Activated naive CD8-positive, alpha-beta T cell treated with anti-CD3 and anti-CD28 coated beads, Interleukin-2, amount 10 ng/mL, durations not matched to agents 7 days and 5 days (primary cell): ENCODE measurements at regions not wholly inside any gene's neighbourhood (a gene's known extent, or its start where the extent isn't known, plus 50 kb on each side); places are given as distances from the start of the nearest gene placed in this dataset.

ENCODE experiments used
- ATAC-seq: fragments of 150-1000 bp; cut with Tn5 transposase; one replicate; pipeline ENCODE4 v1.10.0; 2021; ENCODE audit warnings: low read depth, moderate library complexity
- POLR2A ChIA-PET: fragments of 350-600 bp; sonication (Branson Sonifier 250); formaldehyde crosslinking; loops from one replicate; lab custom pipeline; 2021; ENCODE audit warnings: antibody characterized with exemption; lab: Charles Lee
- DNase-seq: peaks from one replicate; pipeline ENCODE4 v3.0.0; 2021
- H3K27ac Mint-ChIP-seq: one replicate; pipeline ENCODE4 v1.8.0; 2022; ENCODE audit warnings: mild to moderate bottlenecking, mixed read lengths
- H3K27me3 Mint-ChIP-seq: one replicate; pipeline ENCODE4 v1.8.0; 2022; ENCODE audit warnings: mild to moderate bottlenecking, moderate library complexity, mixed read lengths
- H3K36me3 Mint-ChIP-seq: one replicate; pipeline ENCODE4 v1.8.0; 2021; ENCODE audit warnings: mild to moderate bottlenecking, mixed read lengths
- H3K4me1 Mint-ChIP-seq: one replicate; pipeline ENCODE4 v1.8.0; 2021; ENCODE audit warnings: mixed read lengths
- H3K4me3 Mint-ChIP-seq: one replicate; pipeline ENCODE4 v1.8.0; 2022; ENCODE audit warnings: mild to moderate bottlenecking, moderate library complexity, mixed read lengths
- H3K9me3 Mint-ChIP-seq: one replicate; pipeline ENCODE4 v1.8.0; 2021; ENCODE audit warnings: mixed read lengths

DNA sequence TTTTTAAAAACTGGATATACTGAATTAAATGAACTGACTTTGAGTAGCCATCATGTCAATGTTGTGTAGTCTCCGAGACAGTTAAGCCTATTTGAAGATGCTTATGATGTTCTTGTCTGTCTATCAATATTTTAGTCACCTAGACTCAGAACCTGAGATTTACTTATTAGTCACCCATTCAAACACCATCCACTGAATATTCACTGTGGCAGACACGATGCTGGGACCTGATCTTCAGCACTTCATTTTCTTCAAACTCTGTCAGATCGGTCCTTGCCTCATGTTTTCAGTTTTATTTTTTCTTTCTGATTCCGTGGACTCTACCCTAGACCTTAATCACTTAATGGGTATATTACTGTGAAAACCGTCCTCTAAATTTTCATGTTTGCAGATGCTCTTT lies 123.7 kb upstream of the MCHR2 start:
- POLR2A ChIA-PET, result no interaction called here
- no peak for ATAC-seq
- Mint-ChIP-seq H3K27me3 (peaks cover 7% of the 10 kb centered on the region), H3K4me3 (no peak overlapping the region), H3K9me3 (no peaks in the 10 kb centered on the region), H3K4me1 (no peaks in the 10 kb centered on the region), H3K27ac (no peak overlapping the region), H3K36me3 (no peaks in the 10 kb centered on the region)
- no peak for DNase-seq

GRCh38 chr6:100116411-100117194 lies 122.6 kb upstream of the MCHR2 start:
- H3K4me1 Mint-ChIP-seq, result no peaks in the 10 kb centered on the region
- ATAC-seq, result no peak
- peaks cover 3% of the 10 kb centered on the region for H3K27me3 Mint-ChIP-seq
- no peak overlapping the region for H3K27ac Mint-ChIP-seq
- H3K9me3 Mint-ChIP-seq, result no peaks in the 10 kb centered on the region
- POLR2A ChIA-PET, result no interaction called here
- no peak for DNase-seq
- H3K36me3 Mint-ChIP-seq, result no peaks in the 10 kb centered on the region
- H3K4me3 Mint-ChIP-seq, result no peak overlapping the region

GRCh38 chr6:100115407-100116101 lies 121.5 kb upstream of the MCHR2 start:
- POLR2A ChIA-PET, result no interaction called here
- DNase-seq (no peak), ATAC-seq (no peak)
- Mint-ChIP-seq H3K4me1 (no peaks in the 10 kb centered on the region), H3K27ac (no peak overlapping the region), H3K9me3 (no peaks in the 10 kb centered on the region), H3K4me3 (no peak overlapping the region), H3K27me3 (peaks cover 3% of the 10 kb centered on the region), H3K36me3 (no peaks in the 10 kb centered on the region)

DNA sequence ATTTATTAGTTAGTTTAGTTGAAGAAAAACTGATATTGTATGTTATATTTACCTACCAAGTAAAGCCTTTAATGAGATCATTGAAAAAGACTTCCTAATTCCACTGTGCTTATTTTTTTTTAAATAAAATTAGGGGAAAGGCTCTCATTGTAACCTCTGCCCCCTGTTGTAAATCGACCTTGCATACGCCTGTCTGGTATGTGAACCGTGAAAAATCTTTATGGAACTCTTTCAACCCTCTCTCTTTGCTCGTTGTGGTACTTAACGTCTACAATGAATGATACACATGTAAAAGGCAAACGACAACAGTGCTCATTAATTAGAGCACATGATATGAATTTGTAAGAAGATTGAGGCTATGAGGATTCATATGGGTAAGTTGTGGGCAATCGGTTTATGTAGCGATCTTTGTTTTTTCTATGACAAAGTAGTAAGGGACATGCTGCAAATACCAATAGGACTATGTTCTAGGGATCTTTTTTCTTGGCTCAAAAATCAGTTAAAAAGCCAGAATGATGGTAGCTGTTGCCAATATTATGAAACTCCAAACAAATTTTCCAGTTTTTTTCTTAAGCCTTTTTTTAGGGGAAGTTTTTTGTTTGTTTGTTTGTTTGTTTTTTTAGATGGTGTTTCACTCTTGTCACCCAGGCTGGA lies 119.0 kb upstream of the MCHR2 start:
- ATAC-seq (no peak), DNase-seq (no peak)
- Mint-ChIP-seq H3K9me3 (no peaks in the 10 kb centered on the region), H3K4me3 (no peak overlapping the region), H3K27ac (no peak overlapping the region), H3K4me1 (no peaks in the 10 kb centered on the region), H3K27me3 (peaks cover 4% of the 10 kb centered on the region), H3K36me3 (no peaks in the 10 kb centered on the region)
- POLR2A ChIA-PET, result no interaction called here

GRCh38 chr6:100105919-100106529 lies 112.0 kb upstream of the MCHR2 start:
- Mint-ChIP-seq H3K4me1 (no peaks in the 10 kb centered on the region), H3K27me3 (peaks cover 10% of the 10 kb centered on the region)

DNA sequence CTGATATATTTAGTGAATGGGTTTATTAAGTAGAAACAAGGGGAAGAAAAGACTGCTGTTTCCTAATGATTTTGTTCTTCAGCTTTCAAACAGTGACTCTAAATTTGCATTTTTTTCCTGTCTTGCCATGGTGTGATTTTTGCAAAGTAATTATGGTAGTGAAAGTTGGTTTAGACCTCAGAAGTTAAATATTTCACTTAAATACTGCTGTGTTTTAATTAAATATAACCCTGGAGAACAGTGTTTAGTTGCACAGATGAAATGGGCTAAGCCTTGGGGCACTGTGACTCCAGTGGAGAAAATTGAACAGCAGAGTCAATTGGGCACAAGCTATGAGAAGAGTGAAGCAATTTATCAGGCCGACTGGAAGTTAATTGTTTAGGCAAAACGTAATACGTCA lies 111.1 kb upstream of the MCHR2 start:
- H3K9me3 Mint-ChIP-seq, result no peaks in the 10 kb centered on the region
- peaks cover 8% of the 10 kb centered on the region for H3K27me3 Mint-ChIP-seq
- DNase-seq (no peak), ATAC-seq (no peak)
- POLR2A ChIA-PET, result no interaction called here
- no peak overlapping the region for H3K27ac Mint-ChIP-seq
- no peaks in the 10 kb centered on the region for H3K4me1 Mint-ChIP-seq
- no peak overlapping the region for H3K4me3 Mint-ChIP-seq
- H3K36me3 Mint-ChIP-seq, result no peaks in the 10 kb centered on the region

More at GRCh38 chr6:100105919-100106529, 112.0 kb upstream of the MCHR2 start:
- no peak for DNase-seq
- H3K4me3 Mint-ChIP-seq, result no peak overlapping the region
- H3K27ac Mint-ChIP-seq, result no peak overlapping the region
- POLR2A ChIA-PET, result no interaction called here
- ATAC-seq, result no peak
- no peaks in the 10 kb centered on the region for H3K36me3 Mint-ChIP-seq
- no peaks in the 10 kb centered on the region for H3K9me3 Mint-ChIP-seq

DNA sequence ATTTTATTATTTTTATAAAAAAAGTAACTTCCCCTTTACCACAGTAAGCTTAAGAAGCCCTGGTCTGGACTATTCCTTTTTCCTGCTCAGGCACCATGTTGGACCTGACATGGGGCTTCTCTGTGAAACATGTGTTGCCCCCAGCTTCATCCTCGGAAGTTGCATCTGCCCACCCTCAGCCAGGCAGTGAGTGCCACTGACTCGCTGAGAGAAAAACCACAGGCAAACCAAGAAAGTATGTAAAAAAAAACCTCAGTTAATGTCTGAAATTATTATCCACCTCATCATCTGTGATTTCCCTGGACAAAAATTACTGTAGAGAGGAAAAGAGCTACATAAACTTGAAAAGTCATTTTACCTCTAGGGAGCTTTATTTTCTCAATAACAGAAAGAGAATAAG lies 109.9 kb upstream of the MCHR2 start:
- H3K4me1 Mint-ChIP-seq, result no peaks in the 10 kb centered on the region
- POLR2A ChIA-PET, result no interaction called here
- H3K9me3 Mint-ChIP-seq, result no peaks in the 10 kb centered on the region
- no peak overlapping the region for H3K27ac Mint-ChIP-seq
- H3K4me3 Mint-ChIP-seq, result no peak overlapping the region
- peaks cover 10% of the 10 kb centered on the region for H3K27me3 Mint-ChIP-seq
- ATAC-seq (no peak), DNase-seq (no peak)
- no peaks in the 10 kb centered on the region for H3K36me3 Mint-ChIP-seq

GRCh38 chr6:100103194-100103593 lies 109.2 kb upstream of the MCHR2 start:
- POLR2A ChIA-PET, result no interaction called here
- H3K9me3 Mint-ChIP-seq, result no peaks in the 10 kb centered on the region
- H3K4me3 Mint-ChIP-seq, result no peak overlapping the region
- no peaks in the 10 kb centered on the region for H3K4me1 Mint-ChIP-seq
- DNase-seq, result no peak
- no peaks in the 10 kb centered on the region for H3K36me3 Mint-ChIP-seq
- peaks cover 10% of the 10 kb centered on the region for H3K27me3 Mint-ChIP-seq
- no peak overlapping the region for H3K27ac Mint-ChIP-seq
- no peak for ATAC-seq

GRCh38 chr6:100101644-100102043 lies 107.6 kb upstream of the MCHR2 start:
- Mint-ChIP-seq H3K27ac (no peak overlapping the region), H3K4me1 (no peaks in the 10 kb centered on the region), H3K27me3 (peaks cover 13% of the 10 kb centered on the region), H3K9me3 (no peaks in the 10 kb centered on the region), H3K4me3 (no peak overlapping the region), H3K36me3 (no peaks in the 10 kb centered on the region)
- no peak for DNase-seq
- ATAC-seq, result no peak
- POLR2A ChIA-PET, result no interaction called here

GRCh38 chr6:100100776-100101175 lies 106.8 kb upstream of the MCHR2 start:
- POLR2A ChIA-PET, result no interaction called here
- Mint-ChIP-seq H3K27ac (no peak overlapping the region), H3K9me3 (no peaks in the 10 kb centered on the region), H3K36me3 (no peaks in the 10 kb centered on the region), H3K4me3 (no peak overlapping the region), H3K27me3 (peaks cover 12% of the 10 kb centered on the region), H3K4me1 (no peaks in the 10 kb centered on the region)
- DNase-seq, result no peak
- ATAC-seq, result no peak

DNA sequence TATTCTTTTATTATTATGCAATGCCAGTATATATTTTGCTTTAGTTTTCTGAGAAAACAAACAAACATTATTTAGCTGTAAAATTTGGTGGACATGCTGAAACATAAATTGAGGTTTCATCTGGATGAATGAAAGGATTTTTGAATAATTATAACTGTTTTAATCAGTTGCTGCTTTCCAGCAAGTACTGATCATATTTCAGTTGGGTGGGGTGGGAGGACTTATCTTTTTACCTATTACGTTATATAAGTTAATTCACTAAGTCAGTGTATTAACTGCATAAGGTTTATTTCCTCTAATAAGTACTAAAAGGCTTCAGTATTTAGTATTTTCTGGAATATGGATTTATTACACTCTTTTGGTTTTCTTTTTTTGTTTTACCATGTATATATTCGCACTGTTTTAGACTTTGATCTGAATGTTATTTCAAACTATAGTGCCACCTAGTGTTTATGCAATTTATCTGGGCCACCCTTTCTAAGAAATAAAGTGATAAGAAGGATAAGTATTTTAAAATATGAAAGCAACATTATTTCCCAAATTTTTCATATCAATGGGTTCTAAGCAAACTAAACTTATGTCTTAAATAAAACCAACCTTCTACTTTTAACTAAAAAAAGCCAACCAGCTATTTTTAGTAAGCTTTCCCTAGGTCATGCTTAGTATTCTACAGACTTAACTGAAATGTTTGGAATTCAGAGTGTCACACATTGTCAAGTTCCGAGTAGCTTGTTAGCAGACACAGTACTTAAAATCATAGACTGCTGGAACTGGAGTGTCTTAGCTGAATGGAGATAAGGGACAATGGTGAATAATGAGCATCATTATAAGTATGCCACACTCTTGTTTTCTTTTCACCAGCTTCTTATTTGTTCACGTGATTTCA lies 105.4 kb upstream of the MCHR2 start:
- no peaks in the 10 kb centered on the region for H3K9me3 Mint-ChIP-seq
- no peaks in the 10 kb centered on the region for H3K36me3 Mint-ChIP-seq
- H3K4me1 Mint-ChIP-seq, result no peaks in the 10 kb centered on the region
- H3K27me3 Mint-ChIP-seq, result peaks cover 12% of the 10 kb centered on the region
- DNase-seq, result no peak
- POLR2A ChIA-PET, result no interaction called here
- ATAC-seq, result no peak
- no peak overlapping the region for H3K27ac Mint-ChIP-seq
- H3K4me3 Mint-ChIP-seq, result no peak overlapping the region

DNA sequence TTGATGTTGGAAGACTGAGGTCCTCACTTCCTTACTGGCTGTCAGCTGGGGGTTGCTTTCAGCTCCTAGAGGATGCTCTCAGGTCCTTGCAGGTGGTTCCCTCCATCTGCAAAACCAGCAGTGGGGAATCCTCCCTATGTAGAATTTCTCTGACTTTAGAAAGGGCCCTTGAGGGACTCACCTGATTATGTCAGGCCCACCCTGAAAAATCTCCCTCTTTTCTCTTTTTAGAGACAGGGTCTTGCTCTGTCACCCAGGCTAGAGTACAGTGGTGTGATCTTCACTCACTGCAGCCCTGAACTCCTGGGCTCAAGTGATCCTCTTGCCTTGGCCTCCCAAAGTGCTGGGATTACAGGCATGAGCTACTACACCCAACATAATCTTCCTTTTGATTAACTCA lies 102.9 kb upstream of the MCHR2 start:
- no peaks in the 10 kb centered on the region for H3K9me3 Mint-ChIP-seq
- H3K27me3 Mint-ChIP-seq, result peaks cover 10% of the 10 kb centered on the region
- POLR2A ChIA-PET, result no interaction called here
- no peaks in the 10 kb centered on the region for H3K4me1 Mint-ChIP-seq
- no peak overlapping the region for H3K4me3 Mint-ChIP-seq
- DNase-seq (no peak), ATAC-seq (no peak)
- H3K36me3 Mint-ChIP-seq, result no peaks in the 10 kb centered on the region
- no peak overlapping the region for H3K27ac Mint-ChIP-seq

DNA sequence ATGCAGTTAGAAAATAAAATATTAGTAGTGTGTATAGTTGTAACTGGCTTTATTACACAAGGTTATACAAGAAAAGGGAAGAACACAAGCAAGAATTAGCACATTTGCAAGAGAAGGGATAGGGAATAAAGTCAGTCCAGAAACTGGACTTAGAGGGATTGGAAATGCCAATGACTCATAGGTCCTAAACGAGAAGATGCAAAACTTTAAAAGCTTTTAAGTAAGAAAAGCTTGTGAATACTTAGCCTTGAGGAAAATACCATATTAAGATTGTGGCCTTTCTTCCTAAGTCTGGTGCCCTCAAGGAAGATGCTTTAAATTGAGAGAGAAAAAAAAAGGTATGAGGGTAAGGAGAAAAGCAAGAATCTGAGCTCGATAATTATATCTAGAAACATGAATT lies 102.3 kb upstream of the MCHR2 start:
- ATAC-seq (no peak), DNase-seq (no peak)
- H3K27me3 Mint-ChIP-seq, result peaks cover 10% of the 10 kb centered on the region
- no peaks in the 10 kb centered on the region for H3K36me3 Mint-ChIP-seq
- no peak overlapping the region for H3K27ac Mint-ChIP-seq
- POLR2A ChIA-PET, result no interaction called here
- no peaks in the 10 kb centered on the region for H3K4me1 Mint-ChIP-seq
- H3K9me3 Mint-ChIP-seq, result no peaks in the 10 kb centered on the region
- H3K4me3 Mint-ChIP-seq, result no peak overlapping the region
